ENCODE measurements at regions not wholly inside any gene's neighbourhood (a gene's known extent, or its start where the extent isn't known, plus 50 kb on each side); places are given as distances from the start of the nearest gene placed in this dataset.

DNA sequence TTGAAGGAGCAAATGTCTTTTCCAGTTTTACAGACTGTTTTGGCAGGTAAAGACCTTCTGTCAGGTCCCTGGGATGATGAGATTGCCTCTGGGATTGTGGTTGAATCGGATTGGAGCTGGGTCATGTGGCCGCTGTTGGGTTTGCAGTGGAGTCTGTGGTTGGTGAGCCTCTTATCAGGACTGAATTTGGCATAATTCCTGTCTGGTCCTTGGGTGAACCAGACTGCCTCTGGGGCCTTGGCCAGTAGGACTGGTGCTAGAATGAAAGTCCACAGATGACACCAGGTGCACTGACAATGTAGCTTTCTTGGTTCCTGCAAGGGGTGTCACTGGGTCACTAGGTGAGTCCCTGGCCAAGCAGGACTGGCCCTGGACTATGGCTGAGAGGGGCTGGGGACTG, 155.3 kb downstream of the TPH2 start:
- H3K36me3 ChIP-seq (ENCODE audit: control insufficient read depth, insufficient read depth, low read length) = no peaks in the 10 kb centered on the region
- TF ChIP-seq, protein P1, sequence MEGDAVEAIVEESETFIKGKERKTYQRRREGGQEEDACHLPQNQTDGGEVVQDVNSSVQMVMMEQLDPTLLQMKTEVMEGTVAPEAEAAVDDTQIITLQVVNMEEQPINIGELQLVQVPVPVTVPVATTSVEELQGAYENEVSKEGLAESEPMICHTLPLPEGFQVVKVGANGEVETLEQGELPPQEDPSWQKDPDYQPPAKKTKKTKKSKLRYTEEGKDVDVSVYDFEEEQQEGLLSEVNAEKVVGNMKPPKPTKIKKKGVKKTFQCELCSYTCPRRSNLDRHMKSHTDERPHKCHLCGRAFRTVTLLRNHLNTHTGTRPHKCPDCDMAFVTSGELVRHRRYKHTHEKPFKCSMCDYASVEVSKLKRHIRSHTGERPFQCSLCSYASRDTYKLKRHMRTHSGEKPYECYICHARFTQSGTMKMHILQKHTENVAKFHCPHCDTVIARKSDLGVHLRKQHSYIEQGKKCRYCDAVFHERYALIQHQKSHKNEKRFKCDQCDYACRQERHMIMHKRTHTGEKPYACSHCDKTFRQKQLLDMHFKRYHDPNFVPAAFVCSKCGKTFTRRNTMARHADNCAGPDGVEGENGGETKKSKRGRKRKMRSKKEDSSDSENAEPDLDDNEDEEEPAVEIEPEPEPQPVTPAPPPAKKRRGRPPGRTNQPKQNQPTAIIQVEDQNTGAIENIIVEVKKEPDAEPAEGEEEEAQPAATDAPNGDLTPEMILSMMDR (IDR thresholded peaks at IDR 0.05; ENCODE audit: insufficient read depth, low read depth, low read length) = no peak
- no peak overlapping the region for H3K4me3 ChIP-seq (ENCODE audit: low read depth, low read length)
- no peaks in the 10 kb centered on the region; the same call in 1 of the 2 replicates for H3K27me3 ChIP-seq (ENCODE audit: control insufficient read depth, insufficient read depth, low read length)
- CTCF ChIA-PET = no interaction called here
- no peak for DNase-seq (ENCODE audit: low read depth)
- POLR2A ChIA-PET = no interaction called here

DNA sequence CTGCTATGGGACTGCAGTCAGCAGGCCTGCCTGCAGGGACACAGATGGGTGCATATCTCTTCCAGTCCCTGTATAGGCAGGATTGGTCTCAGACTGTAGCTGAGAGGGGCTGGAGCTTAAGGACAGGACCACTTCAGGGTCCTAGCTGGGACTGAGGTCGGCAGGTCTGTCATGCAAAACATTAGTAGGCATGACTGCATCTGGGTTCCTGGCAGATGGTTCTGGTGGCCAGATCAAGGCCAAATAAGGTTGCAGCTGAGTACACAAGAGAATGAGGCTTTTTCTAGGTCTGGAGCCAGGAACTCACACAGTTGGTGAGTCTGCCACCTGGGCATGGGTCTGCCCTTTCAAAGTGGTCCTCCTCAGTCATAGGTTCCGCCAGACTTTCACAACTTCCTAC, 155.8 kb downstream of the TPH2 start:
- Histone ChIP-seq H3K4me3 (ENCODE audit: low read depth, low read length) (no peak overlapping the region), H3K27me3 (ENCODE audit: control insufficient read depth, insufficient read depth, low read length) (no peaks in the 10 kb centered on the region; the same call in 1 of the 2 replicates), H3K36me3 (ENCODE audit: control insufficient read depth, insufficient read depth, low read length) (no peaks in the 10 kb centered on the region)
- ChIA-PET POLR2A (no interaction called here), CTCF (interaction anchor here (1.0 kb wide), 1 partner anchor 12 kb away, joined by 3 read pairs; no protein-coding TSS in a partner anchor)
- DNase-seq (ENCODE audit: low read depth) = no peak
- TF ChIP-seq, protein P1 (IDR thresholded peaks at IDR 0.05; ENCODE audit: insufficient read depth, low read depth, low read length) = no peak

DNA sequence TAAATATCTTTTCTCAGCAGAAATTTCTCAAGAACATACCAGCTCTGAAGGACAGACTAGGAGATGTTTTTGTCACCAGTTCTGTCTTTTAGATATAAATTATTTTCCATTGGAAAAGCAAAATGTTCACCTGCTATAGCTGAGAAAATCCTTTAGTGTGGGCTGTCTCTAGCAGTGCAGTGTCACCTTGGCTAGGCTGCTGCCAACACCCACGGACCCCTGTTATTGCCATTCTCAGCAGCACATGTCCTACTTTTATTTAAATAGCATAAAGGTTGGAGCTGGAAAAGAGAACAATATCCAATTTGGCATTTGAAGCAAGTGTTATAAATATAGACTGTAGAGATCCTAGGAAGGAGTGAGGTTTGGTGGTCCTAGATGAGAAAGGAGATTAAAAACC, 156.4 kb downstream of the TPH2 start:
- ChIA-PET CTCF (interaction anchor here (1.0 kb wide), 1 partner anchor 12 kb away, joined by 3 read pairs; no protein-coding TSS in a partner anchor), POLR2A (no interaction called here)
- Histone ChIP-seq H3K4me3 (ENCODE audit: low read depth, low read length) (no peak overlapping the region), H3K27me3 (ENCODE audit: control insufficient read depth, insufficient read depth, low read length) (no peaks in the 10 kb centered on the region; the same call in 1 of the 2 replicates), H3K36me3 (ENCODE audit: control insufficient read depth, insufficient read depth, low read length) (no peaks in the 10 kb centered on the region)
- DNase-seq (ENCODE audit: low read depth) = no peak
- TF ChIP-seq, protein P1 (IDR thresholded peaks at IDR 0.05; ENCODE audit: insufficient read depth, low read depth, low read length) = no peak

DNA sequence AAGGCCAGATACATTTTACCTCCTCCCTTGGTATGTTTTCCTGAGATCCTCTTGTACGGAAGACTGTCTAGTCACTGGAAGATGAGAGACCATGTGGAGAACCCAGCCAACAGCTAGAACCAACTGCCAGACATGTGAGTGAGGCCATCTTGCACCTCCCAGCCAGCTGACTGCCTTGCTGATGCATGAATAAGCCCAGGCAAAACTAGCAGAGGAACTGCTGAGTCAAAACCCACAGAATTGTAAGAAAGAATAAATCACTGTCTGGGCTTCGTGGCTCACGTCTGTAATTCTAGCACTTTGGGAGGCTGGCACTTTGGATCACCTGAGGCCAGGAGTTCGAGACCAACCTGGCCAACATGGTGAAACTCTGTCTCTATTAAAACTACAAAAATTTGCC, 160.0 kb downstream of the TPH2 start:
- no peak for DNase-seq (ENCODE audit: low read depth)
- no peaks in the 10 kb centered on the region for H3K36me3 ChIP-seq (ENCODE audit: control insufficient read depth, insufficient read depth, low read length)
- no peak overlapping the region for H3K4me3 ChIP-seq (ENCODE audit: low read depth, low read length)
- TF ChIP-seq, protein P1 (IDR thresholded peaks at IDR 0.05; ENCODE audit: insufficient read depth, low read depth, low read length) = no peak
- ChIA-PET POLR2A (no interaction called here), CTCF (no interaction called here)
- no peaks in the 10 kb centered on the region; the same call in 1 of the 2 replicates for H3K27me3 ChIP-seq (ENCODE audit: control insufficient read depth, insufficient read depth, low read length)

DNA sequence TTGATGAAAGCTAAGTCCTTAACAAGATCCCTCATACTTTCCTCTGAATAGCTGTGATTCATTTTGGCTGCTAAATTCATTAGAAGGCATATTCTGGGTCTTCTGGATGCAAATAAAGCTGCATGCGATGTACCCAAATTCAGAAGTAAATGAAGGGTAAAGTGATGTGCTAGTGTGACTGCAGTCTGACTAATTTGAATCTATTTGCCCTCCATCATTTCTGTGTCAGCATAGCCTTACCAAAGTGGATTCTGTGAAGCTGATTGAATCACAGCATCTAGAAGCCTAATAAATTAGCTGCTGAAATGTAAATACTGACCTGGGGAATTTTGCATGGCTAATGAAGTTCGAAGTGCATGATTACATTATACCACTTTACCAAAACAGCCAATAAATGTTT, 162.2 kb downstream of the TPH2 start:
- TF ChIP-seq, protein P1 (IDR thresholded peaks at IDR 0.05; ENCODE audit: insufficient read depth, low read depth, low read length) = no peak
- POLR2A ChIA-PET = no interaction called here
- DNase-seq (ENCODE audit: low read depth) = no peak
- no peaks in the 10 kb centered on the region for H3K27me3 ChIP-seq (ENCODE audit: control insufficient read depth, insufficient read depth, low read length)
- H3K4me3 ChIP-seq (ENCODE audit: low read depth, low read length) = no peak overlapping the region
- CTCF ChIA-PET = interaction anchor here (0.7 kb wide), 1 partner anchor 685 kb away, joined by 3 read pairs; no protein-coding TSS in a partner anchor
- no peaks in the 10 kb centered on the region for H3K36me3 ChIP-seq (ENCODE audit: control insufficient read depth, insufficient read depth, low read length)

Data from BJ (cell line).